CD4-positive, alpha-beta T cell treated with Interleukin-15 for 4 hours (primary cell): ENCODE measurements at regions not wholly inside any gene's neighbourhood (a gene's known extent, or its start where the extent isn't known, plus 50 kb on each side); places are given as distances from the start of the nearest gene placed in this dataset.

Experiments used
- DNase-seq: peaks from one replicate; pipeline ENCODE4 v3.0.0-alpha.2; 2020; ENCODE audit warnings: low spot score

GRCh38 chr12:27179400-27180214 is 64.5 kb upstream of the STK38L start:
- peak; percentile 25 for DNase-seq

- DNase-seq = no peak
Measured at GRCh38 chr12:27180906-27181505, 63.1 kb upstream of the STK38L start.

- no peak for DNase-seq
Measured at GRCh38 chr12:27183342-27183741, 60.7 kb upstream of the STK38L start.

- DNase-seq = peak; percentile 9
Measured at GRCh38 chr12:27185234-27186021, 58.7 kb upstream of the STK38L start.

- no peak for DNase-seq
Measured at GRCh38 chr12:27186022-27186839, 57.9 kb upstream of the STK38L start.

GRCh38 chr12:27187697-27188096 is 56.4 kb upstream of the STK38L start:
- no peak for DNase-seq

GRCh38 chr12:27190761-27191160 is 53.3 kb upstream of the STK38L start:
- no peak for DNase-seq

- DNase-seq = no peak
Measured at GRCh38 chr12:27191531-27191930, 52.6 kb upstream of the STK38L start.

GRCh38 chr12:27192118-27192802 is 51.8 kb upstream of the STK38L start:
- DNase-seq = no peak

- no peak for DNase-seq
Measured at GRCh38 chr12:27193106-27193505, 51.0 kb upstream of the STK38L start.

GRCh38 chr12:27193854-27194544 is 50.1 kb upstream of the STK38L start:
- DNase-seq = no peak
